Cardiac septum (tissue), 1 donor: ENCODE measurements at regions not wholly inside any gene's neighbourhood (a gene's known extent, or its start where the extent isn't known, plus 50 kb on each side); places are given as distances from the start of the nearest gene placed in this dataset.
A peak's percentile ranks its signal among the peaks of the same experiment; 100 is the strongest.

ENCODE experiments used
- DNase-seq: peaks from one replicate; pipeline ENCODE4 v3.0.0-alpha.2; 2020; ENCODE audit warnings: low spot score
- intact Hi-C: fragments of 100-400 bp; cut with DNase I; formaldehyde crosslinking; loops from one replicate; pipeline ENCODE4 v1.14.0; 2022
- donor health status: DM: no; HTN: no; CAD: no.

GRCh38 chr17:13735444-13735843 is 133.7 kb upstream of the HS3ST3A1 start:
- intact Hi-C loops, result no loop called here
- no peak for DNase-seq

- intact Hi-C loops, result no loop called here
- no peak for DNase-seq
Measured at GRCh38 chr17:13735861-13736260, 134.1 kb upstream of the HS3ST3A1 start.

- no peak for DNase-seq
- intact Hi-C loops, result no loop called here
Measured at GRCh38 chr17:13736916-13737315, 135.2 kb upstream of the HS3ST3A1 start.

GRCh38 chr17:13740686-13741085 is 139.0 kb upstream of the HS3ST3A1 start:
- no peak for DNase-seq
- intact Hi-C loops, result no loop called here

GRCh38 chr17:13741744-13742143 is 140.0 kb upstream of the HS3ST3A1 start:
- no peak for DNase-seq
- intact Hi-C loops, result no loop called here

GRCh38 chr17:13743906-13744305 is 142.2 kb upstream of the HS3ST3A1 start:
- no peak for DNase-seq
- intact Hi-C loops, result no loop called here

GRCh38 chr17:13746404-13746803 is 144.7 kb upstream of the HS3ST3A1 start:
- DNase-seq, result peak; percentile 76

GRCh38 chr17:13749166-13749890 is 147.6 kb upstream of the HS3ST3A1 start:
- intact Hi-C loops, result no loop called here
- DNase-seq, result no peak

More at GRCh38 chr17:13746404-13746803, 144.7 kb upstream of the HS3ST3A1 start:
- intact Hi-C loops, result no loop called here

- no peak for DNase-seq
- intact Hi-C loops, result no loop called here
Measured at GRCh38 chr17:13749891-13750235, 148.1 kb upstream of the HS3ST3A1 start.

GRCh38 chr17:13750816-13751793 is 149.4 kb upstream of the HS3ST3A1 start:
- DNase-seq, result no peak
- intact Hi-C loops, result no loop called here

GRCh38 chr17:13753154-13753553 is 151.4 kb upstream of the HS3ST3A1 start:
- intact Hi-C loops, result no loop called here
- DNase-seq, result no peak

GRCh38 chr17:13753771-13754170 is 152.0 kb upstream of the HS3ST3A1 start:
- DNase-seq, result no peak
- intact Hi-C loops, result no loop called here

- intact Hi-C loops, result no loop called here
Measured at GRCh38 chr17:13755851-13756250, 154.1 kb upstream of the HS3ST3A1 start.

GRCh38 chr17:13756763-13757162 is 155.0 kb upstream of the HS3ST3A1 start:
- intact Hi-C loops, result no loop called here

More at GRCh38 chr17:13755851-13756250, 154.1 kb upstream of the HS3ST3A1 start:
- DNase-seq, result no peak

GRCh38 chr17:13757871-13758270 is 156.1 kb upstream of the HS3ST3A1 start:
- intact Hi-C loops, result no loop called here
- no peak for DNase-seq

More at GRCh38 chr17:13756763-13757162, 155.0 kb upstream of the HS3ST3A1 start:
- DNase-seq, result no peak

GRCh38 chr17:13759518-13760335 is 158.0 kb upstream of the HS3ST3A1 start:
- no peak for DNase-seq
- intact Hi-C loops, result no loop called here

- DNase-seq, result no peak
- intact Hi-C loops, result no loop called here
Measured at GRCh38 chr17:13761038-13761603, 159.4 kb upstream of the HS3ST3A1 start.

- intact Hi-C loops, result no loop called here
- DNase-seq, result no peak
Measured at GRCh38 chr17:13765701-13766100, 164.0 kb upstream of the HS3ST3A1 start.

- intact Hi-C loops, result no loop called here
- no peak for DNase-seq
Measured at GRCh38 chr17:13770702-13771101, 169.0 kb upstream of the HS3ST3A1 start.

GRCh38 chr17:13775450-13775849 is 173.7 kb upstream of the HS3ST3A1 start:
- no peak for DNase-seq
- intact Hi-C loops, result no loop called here
